ENCODE measurements at regions not wholly inside any gene's neighbourhood (a gene's known extent, or its start where the extent isn't known, plus 50 kb on each side); places are given as distances from the start of the nearest gene placed in this dataset.
"Not testable (repeated sequence)": the region's sequence is repeated elsewhere in the genome, so short reads cannot be mapped to it uniquely, and the experiment has no call there.

DNA sequence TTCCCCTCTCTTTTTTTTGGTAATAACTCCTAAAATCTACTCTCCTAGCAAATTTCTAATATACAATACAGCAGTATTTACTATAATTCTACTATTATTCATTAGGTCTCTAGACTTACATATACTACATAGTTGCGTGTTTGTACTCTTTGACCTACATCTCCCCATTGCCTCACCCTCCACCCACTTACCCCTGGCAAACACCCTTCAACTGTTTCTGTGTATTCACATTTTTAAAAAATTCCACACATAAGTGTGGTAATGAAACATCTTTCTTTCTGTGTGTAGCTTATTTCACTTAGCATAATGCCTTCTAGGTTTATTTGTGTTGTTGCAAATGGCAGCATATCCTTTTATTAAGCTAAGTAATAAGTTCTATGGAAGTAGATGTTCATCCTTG lies 336.0 kb downstream of the CCDC85A start:
- no peak for DNase-seq

DNA sequence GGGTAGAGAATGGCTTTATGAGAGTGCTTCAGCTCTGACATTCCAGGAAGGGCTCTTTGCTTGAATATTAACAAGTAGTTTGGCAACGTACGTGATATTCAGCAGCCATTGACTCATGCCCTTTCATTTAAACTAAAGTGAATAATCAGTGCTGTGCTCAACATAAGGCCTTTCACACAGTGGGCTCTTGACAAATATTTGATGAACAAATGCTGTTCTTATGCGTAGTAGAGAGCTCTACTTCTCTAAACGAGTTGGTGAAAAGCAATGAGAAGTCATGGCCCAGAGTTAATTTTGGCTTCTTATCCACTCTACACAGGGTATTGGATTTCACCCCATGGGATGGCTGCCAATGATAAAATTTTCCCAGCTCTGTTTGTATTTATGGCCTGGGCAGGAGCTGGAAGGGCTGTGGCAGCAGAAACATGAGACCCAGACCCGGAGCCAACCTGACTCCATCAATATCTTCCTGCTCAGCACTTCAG lies 338.9 kb downstream of the CCDC85A start:
- DNase-seq: no peak

DNA sequence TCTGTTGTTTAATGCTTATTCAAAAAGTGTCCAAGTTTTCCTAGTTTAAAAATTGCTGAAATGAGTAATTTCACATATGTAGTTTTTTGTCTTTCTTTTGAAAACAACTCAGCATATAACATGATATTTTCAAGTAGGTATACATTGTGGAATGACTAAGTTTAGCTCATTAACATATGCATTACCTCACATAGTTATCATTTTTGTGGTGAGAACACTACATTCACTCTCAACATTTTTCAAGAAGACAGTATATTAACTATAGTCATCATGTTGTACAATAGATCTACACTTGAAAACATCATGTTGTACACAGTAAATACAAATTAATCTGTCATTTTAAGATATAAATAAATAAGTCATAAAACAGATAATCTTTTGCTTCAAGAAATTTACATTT lies 340.0 kb downstream of the CCDC85A start:
- no peak for DNase-seq

DNA sequence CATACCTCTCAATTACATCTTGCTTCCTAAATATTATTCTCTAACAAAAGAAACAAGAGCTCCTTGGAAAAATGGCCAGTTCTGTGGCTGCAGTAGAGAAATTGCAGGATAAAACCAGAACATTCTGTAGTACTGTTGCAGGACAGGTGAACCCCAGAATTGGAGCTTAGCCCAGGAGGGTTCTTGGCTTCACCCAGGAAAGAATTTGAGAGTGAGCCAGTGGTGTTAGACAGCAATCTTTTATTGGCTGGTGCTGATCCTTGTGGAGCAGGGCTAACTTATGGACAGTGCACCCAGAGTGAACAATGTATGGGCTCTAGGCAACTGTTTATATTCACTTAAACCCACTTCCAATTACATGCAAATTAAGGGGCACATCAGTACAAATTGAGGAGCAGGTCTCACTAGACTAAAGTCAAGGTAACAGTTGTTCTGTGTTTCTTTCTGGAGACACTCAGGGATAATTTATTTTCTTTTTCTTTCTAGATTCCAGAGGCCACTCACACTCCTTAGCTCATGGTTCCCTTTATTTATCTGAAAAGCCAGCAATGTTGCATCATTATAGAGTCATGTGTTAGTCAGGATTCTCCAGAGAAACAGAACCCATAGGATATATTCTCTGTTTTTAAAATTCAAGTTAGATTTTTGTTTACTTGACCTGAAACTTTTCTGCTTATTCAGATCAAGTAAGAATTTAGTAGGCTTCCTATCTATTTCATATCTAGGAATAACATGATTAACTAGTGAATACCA lies 348.1 kb downstream of the CCDC85A start:
- DNase-seq: no peak

DNA sequence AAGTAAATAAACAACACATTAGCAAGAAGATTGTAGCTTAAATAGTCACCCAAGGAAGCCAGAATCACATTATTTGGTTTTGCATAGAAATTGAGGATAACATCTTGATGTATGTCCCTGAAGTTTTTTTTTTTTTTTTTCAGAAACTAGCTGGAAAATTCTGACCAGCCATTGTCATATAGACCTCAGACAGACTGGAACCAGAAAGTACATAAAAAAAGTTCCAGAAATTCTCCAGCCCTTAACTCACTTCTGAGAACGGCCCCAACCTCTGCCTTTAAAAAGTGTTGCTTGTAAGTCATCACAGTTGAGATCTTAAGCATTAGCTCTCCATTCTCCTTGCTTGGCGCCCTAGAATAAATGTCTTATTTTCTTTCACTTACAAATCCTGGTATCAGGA lies 350.5 kb downstream of the CCDC85A start:
- DNase-seq: no peak

DNA sequence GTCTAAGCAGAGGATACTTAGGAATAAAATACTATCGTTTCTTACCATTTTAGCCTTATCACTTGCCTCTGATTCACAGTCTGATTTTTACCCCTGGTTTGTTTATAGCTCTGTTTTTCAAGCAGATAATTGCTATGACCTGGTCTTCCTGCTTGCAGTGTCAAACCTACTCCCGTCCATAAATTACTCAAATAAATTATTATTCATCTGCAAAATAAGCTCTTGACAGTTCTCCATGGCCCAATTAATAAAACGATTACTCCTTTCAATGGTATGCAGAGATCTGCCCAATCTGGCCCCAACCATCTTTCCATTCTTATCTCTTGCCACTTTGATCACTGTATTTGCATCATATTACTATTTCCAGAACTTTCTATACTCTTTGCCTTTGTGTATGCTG lies 354.0 kb downstream of the CCDC85A start:
- no peak for DNase-seq

DNA sequence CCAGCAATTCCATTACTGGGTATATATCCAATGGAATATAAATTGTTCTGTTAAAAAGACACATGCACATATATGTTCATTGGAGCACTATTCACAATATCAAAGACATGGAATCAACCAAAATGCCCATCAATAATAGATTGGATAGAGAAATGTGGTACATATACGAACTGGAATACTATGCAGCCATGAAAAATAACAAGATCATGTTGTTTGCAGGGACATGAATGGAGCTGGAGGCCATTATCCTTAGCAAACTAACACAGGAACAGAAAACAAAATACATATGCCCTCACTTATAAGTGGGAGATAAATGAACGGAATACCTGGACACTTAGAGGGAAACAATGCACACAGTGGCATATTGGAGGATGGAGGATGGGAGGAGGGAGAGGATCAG lies 355.8 kb downstream of the CCDC85A start:
- DNase-seq: no peak

DNA sequence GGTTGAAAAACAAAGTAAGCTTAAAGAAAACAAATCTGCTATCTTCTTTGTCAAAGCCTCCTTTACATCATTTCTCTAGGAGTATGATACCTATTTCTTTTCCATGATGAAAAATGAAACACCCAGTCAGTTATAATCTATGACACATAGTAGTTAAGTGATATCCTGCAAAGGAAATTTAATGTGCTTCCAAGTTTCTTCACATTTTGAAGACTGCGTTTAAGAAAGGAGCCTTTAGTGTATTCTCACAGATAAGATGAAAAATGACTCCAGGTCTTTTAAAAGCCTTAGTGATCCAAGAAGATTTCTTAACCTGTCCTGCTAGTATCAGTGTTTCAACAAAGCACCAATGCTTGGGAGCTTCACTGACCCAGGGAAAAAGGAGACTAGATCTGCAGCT lies 356.7 kb downstream of the CCDC85A start:
- DNase-seq: no peak

DNA sequence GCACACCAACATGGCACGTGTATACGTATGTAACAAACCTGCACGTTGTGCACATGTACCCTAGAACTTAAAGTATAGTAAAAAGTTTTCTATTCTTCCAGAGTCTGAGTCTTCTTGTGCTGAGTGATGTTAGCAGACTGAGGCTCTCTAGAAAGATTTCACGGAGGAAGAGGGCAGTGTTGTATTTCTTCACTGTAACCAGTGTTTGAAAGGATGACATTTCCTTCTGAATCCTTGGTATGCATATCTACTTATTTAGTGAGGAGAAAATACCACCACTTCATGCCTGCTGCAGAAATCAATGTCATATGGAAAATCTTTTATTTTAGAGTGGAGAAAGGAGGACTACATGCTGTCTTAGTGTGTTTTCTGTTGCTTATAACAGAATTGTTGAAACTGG lies 357.1 kb downstream of the CCDC85A start:
- no peak for DNase-seq

DNA sequence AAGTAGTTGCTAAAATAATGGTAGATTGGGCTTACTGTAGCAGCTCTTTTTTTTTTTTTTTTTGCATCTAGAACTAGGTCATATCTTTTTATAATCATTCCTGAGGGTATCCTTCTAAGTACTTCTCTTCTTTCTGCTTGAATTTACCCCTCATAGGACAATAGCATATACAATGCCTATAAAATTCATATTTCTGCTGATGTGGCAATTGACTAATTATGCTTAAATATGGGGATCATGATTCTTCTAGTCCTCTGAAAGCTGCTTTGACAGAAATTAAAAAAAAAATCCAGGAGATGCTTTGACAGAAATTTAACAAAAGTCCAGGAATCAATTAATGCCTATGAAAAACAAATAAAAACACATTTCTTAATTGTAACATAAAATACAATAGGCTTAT lies 358.4 kb downstream of the CCDC85A start:
- no peak for DNase-seq

DNA sequence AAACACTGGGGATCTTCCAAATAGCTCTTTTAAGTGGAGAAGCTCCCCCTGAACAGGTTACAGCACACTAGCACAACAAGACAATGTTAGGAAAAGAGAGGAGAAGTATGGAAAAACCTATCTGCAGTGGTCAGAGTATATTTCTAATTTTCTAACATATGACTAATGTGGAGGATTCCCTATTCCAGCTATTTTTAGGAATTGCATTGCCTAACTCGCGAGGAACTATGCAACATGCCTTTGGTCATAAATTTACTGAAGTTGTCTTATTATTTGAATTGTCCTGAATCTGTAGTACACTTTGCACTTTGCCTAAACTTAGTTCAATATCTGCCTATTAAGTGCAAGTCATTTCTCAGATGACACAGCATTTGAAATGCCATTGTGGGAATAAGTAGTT lies 381.4 kb downstream of the CCDC85A start:
- DNase-seq: no peak

DNA sequence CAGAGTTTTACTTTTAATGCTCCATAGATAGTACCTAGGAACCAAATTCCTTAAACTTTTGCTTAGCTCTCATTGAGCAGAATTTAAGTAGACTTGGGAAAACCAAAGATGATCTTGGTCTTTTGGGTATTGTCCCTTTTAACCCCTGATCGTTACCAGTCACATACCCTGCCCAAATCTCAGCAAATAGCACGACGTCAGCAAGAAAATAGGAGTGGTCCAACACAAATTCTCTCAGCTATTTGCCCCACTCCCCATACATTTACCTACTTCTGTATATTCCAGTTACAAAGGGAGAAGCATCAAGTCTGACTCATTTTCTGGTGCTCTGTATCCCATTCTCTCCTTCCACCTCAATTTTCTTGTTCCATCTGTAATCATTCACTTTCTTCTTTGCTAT lies 387.3 kb downstream of the CCDC85A start:
- DNase-seq: no peak

DNA sequence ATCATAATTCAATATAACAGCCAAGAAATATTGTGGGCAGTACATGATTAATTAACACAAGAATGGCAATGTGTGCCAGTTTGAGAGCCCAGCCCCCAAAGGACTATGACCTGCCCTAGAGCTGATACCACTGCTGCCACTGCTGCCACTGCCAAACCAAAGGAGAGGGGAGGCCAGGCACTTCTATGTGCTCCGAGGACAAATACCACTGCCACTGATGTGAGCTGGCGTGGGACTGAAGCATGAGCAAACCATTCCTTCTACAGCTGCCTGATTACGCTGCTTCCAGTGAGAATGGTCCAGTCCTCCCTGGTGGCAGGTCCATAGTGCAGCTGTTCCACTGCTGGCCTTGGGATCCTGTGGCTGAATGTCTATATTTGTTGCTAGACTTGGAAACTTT lies 392.2 kb downstream of the CCDC85A start:
- no peak for DNase-seq

DNA sequence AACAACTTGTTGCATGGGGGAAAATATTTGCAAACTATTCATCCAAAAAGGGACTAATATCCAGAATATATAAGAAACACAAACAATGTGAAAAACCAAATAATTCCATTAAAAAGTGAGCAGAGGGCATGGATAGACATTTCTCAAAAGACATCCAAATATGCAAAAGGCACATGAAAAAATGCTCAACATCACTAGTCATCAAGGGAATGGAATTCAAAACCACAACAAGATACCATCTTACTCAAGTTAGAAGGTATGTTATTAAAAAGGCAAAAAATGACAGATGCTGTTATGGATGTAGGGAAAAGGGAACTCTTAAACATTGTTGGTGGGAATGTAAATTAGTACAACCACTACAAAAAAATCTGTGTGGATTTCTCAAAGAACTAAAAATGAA lies 396.5 kb downstream of the CCDC85A start:
- no peak for DNase-seq

DNA sequence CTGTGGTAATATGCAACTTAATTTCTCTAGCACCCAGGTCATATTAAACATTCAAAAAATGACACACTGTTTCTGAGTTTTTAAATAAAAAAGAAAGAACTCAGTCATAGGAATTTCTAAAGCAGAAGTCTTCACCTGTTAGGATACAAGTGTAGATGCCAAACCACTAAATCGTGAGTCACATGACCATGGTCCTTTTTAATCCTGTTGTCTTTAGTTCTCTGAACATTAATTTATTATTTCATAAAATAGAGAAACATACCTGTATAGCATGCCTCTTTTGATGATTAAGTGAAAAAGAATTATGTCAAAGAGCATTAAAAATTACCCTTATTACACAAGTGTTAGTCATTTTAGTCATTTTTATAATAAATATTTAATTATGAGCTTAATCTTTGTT lies 398.8 kb downstream of the CCDC85A start:
- DNase-seq: no peak

DNA sequence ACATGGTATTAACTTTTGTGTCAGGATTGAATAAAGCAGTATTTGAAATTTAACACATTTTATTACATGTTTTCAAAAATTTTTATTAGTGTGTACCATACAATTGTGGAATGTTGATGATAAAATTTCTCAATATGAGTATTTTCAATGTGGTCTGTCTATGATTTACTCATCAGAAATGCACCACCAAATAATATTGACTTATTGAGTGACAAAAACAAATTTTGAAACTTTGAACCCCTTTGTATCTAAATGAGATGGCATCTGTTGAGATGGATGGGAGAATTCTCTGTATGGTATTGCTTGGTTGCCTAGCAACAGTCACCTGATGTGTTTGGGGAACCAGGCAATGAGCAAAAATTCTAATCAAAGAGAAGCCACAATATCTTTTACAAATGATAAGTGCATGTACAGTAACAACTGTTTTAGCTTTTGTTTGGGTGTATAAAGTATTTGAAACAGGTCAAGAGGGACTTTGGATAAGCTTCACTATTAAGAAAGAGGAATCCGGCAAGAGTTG lies 400.1 kb downstream of the CCDC85A start:
- no peak for DNase-seq

DNA sequence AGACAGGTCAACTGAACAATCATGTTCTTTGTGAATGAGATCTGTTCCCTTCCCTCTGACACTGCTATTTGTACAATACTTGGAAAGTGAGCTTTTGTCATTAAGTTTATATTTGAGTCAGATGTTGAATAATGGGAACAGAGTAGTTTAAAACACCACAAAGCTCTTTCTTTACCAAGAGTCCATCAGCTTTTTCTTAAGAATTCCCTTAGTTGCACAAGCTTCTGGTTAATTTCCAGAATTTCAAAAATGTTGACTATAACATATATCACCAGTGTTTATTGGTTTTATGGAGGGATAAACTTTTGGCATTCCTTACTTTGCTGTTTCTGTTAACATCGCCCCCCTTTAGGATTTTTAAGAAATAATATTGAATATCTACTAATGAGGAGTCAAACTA lies 403.7 kb downstream of the CCDC85A start:
- no peak for DNase-seq

DNA sequence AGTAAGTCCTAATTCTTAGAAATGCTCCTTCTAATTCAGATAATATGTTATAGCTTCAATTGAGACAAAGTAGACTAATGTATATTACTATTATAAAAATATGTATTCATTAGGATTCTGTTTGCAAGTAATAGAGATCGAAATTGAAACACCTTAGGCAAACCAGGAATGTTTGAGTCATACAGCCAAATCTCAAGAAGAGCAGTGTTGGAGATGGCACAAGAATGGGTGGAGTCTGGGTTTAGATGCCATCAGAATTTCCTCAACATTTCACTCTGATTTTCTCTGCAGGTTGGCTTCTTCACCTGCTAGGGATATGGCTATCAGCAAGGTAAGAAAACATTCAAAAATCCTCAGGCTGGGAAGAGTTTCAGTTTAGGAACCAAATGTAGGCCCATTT lies 405.4 kb downstream of the CCDC85A start:
- DNase-seq: no peak

DNA sequence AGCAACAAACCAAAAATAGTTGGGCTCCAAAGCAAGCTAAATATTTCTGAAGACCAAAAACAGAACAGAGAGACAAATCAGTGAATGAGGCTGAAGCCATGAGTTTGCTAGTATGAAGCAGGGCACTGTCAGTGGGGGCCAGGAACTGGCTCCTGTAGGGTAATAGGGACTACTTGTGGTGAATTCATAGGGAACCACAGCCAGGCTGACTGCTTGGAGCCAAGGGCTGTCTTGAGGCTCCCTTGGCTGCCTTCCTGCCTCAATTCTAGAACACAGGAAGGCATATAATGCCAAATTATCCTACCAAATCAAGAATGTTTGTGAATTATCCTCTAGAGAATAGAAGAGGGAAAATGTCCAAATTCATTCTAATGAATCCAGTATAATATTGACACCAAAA lies 406.0 kb downstream of the CCDC85A start:
- DNase-seq: no peak

DNA sequence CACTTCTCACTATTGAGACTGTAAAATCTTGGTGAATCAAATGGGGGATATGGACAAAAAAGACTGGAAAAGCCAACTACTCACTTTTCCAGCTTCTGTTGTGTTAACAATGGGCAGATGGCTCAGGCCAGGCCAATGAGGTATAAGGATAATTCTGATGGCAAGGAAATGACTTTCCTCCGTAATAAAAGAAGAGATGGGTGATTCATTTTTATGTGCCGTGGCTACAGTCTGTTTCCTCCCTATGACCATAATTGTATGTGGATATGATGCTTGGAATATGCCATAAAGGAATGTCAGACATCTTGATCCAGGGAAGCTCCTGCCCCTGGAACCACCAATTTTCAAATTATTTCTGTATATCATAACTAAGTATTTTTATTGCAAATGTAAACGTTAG lies 406.8 kb downstream of the CCDC85A start:
- DNase-seq: no peak

DNA sequence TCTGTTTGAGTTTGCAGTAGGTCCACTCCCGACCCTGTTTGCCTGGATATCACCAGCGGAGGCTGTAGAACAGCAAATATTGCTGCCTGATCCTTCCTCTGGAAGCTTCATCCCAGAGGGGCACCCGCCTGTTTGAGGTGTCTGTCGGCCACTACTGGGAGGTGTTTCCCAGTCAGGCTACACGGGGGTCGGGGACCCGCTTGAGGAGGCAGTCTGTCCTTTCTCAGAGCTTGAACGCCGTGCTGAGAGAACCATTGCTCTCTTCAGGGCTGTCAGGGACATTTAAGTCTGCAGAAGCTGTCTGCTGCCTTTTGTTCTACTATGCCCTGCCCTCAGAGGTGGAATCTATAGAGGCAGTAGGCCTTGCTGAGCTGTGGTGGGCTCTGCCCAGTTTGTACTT lies 422.3 kb downstream of the CCDC85A start:
- DNase-seq: not testable (repeated sequence)

DNA sequence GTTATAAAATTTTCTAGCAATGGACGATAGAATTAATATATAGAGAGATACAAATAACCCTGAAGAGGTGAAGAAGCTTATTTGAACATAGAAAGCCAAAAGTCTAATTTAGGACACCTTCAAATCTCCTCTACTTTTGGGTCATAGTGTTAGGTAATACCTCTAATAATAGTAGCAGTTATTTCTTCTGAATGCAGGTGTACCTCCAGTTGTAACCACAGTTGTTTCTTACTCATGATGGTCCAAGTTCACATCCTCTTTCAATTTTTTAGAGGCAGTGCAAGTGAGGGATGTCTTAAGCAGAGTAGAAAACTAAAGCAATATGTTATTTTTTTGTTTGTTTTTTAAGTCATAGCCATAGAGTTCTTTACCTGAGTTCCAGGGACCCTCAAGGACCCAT lies 429.5 kb downstream of the CCDC85A start:
- DNase-seq: no peak

DNA sequence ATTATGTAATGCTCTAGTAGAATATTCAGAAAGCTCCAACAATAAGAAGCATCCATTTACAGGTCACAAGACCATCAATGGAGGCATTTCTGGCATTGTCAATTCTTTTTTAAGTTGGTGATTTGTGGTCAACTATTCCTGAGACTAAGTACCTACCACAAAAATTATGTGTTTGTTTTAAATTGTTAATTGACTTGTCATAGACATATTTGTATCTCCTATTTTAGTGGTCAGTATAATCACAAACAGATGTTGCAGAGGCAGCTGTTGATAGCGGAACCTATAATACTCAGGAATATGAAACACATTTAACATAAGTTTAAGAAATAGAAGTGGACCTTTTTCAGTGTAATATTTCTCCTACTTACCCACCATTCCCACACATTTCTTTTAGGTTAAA lies 430.1 kb downstream of the CCDC85A start:
- DNase-seq: no peak

DNA sequence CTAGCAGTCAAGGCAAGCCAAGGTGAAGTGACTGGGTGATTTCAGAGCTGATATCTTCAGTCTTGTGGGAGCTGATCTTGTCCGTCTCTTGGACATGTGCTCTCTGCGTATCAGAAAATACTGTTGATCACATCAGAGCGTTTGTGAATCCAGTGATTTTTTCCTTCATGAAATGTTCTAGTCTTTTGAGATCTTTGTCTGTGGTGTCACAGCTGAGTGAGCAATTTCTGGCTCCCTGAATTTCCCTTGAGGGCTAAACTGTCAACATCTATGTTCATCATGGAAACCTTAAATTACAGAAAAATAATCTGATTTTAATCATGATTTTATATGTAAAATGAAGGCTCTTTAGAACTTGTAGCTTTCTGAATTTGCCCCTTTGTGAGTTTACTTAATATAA lies 432.0 kb downstream of the CCDC85A start:
- no peak for DNase-seq

DNA sequence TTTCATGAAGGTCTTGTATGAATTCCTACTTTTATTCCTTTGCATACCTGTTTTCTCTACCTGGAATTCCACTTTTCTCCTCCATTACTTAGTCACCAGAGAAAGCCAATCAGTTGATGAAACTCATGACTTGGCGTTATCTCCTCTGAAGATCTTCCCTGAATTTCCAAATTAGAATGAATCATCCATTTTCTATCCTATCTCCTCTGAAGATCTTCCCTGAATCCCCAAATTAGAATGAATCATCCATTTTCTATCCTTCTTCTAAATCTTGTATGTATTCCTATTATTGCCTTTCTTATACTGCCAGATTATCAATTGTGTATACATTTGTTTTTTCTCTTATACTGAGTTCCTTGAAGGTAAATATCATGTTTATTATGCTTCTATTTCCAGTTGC lies 440.4 kb downstream of the CCDC85A start:
- no peak for DNase-seq

Measured in 8988T (cell line).